Mononuclear cell (primary cell): ENCODE measurements at regions not wholly inside any gene's neighbourhood (a gene's known extent, or its start where the extent isn't known, plus 50 kb on each side); places are given as distances from the start of the nearest gene placed in this dataset.

Experiments used
- H3K27me3 ChIP-seq: 2 replicates; pipeline ENCODE4 v1.6.0; 2011; ENCODE audit warnings: low read length, control low read depth; ENCODE audit not compliant: insufficient read depth
- H3K4me1 ChIP-seq: 2 replicates; pipeline ENCODE4 v1.5.1; 2011; ENCODE audit warnings: mild to moderate bottlenecking, low read length, control low read depth; ENCODE audit not compliant: insufficient read depth
- H3K4me3 ChIP-seq: 2 replicates; pipeline ENCODE4 v1.5.1; 2011; ENCODE audit warnings: mild to moderate bottlenecking, low read length, moderate library complexity
- H3K9me3 ChIP-seq: 2 replicates; pipeline ENCODE4 v1.5.1; 2011; ENCODE audit warnings: low read depth, mild to moderate bottlenecking, control low read depth, low read length

GRCh38 chr19:30919737-30920136 lies 429.5 kb downstream of the TSHZ3 start:
- Histone ChIP-seq H3K4me3 (no peak overlapping the region), H3K4me1 (no peaks in the 10 kb centered on the region), H3K9me3 (no peaks in the 10 kb centered on the region), H3K27me3 (no peaks in the 10 kb centered on the region)

DNA sequence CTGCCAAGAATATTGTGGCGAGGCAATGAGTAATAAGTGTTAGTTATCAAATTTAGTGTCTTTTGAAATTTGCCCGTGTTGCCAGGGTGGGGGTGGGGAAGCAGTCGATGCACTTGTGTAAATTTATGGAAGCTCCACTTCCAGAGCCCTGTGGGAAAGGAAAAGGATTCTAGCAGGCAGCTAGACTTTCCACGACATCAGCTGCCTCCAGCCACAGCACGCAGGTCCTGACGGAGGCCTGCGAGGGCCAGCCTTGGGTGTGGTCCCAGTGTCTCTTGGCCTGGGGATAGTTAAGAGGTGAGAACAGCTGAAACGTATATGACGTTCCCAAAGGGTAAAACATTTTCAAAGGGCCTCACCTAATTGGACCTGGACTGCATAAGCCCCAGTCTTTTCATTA lies 433.0 kb downstream of the TSHZ3 start:
- Histone ChIP-seq H3K4me1 (no peaks in the 10 kb centered on the region), H3K9me3 (no peaks in the 10 kb centered on the region), H3K4me3 (no peak overlapping the region), H3K27me3 (no peaks in the 10 kb centered on the region)

DNA sequence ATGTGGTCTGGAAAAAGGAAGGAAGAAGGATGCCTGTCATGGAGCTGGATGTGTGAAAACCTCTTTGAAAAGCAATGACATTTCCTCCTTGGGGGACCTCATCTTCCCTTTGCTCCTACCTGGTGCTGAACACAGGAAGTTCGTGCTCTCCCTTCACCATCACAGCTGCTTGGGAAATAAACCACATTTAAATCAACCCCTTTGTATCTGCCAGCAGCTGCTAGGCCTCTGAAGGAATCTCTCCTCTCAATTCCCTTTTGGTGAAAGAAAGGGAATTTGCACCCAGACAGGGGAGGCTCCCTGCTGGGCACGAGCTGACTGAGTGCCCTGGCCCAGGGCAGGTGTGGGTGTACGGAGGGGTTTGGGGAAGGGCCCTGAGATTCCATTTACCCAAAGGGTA lies 437.7 kb downstream of the TSHZ3 start:
- H3K27me3 ChIP-seq = no peaks in the 10 kb centered on the region
- H3K4me1 ChIP-seq = no peaks in the 10 kb centered on the region
- H3K4me3 ChIP-seq = no peak overlapping the region
- no peaks in the 10 kb centered on the region for H3K9me3 ChIP-seq

- H3K4me1 ChIP-seq = no peaks in the 10 kb centered on the region
- no peaks in the 10 kb centered on the region for H3K27me3 ChIP-seq
- H3K4me3 ChIP-seq = no peak overlapping the region
- H3K9me3 ChIP-seq = no peaks in the 10 kb centered on the region
Measured at GRCh38 chr19:30910485-30911240, 438.6 kb downstream of the TSHZ3 start.

GRCh38 chr19:30909216-30909615 lies 440.0 kb downstream of the TSHZ3 start:
- no peaks in the 10 kb centered on the region for H3K9me3 ChIP-seq
- H3K4me1 ChIP-seq = no peaks in the 10 kb centered on the region
- no peaks in the 10 kb centered on the region for H3K27me3 ChIP-seq
- H3K4me3 ChIP-seq = no peak overlapping the region

DNA sequence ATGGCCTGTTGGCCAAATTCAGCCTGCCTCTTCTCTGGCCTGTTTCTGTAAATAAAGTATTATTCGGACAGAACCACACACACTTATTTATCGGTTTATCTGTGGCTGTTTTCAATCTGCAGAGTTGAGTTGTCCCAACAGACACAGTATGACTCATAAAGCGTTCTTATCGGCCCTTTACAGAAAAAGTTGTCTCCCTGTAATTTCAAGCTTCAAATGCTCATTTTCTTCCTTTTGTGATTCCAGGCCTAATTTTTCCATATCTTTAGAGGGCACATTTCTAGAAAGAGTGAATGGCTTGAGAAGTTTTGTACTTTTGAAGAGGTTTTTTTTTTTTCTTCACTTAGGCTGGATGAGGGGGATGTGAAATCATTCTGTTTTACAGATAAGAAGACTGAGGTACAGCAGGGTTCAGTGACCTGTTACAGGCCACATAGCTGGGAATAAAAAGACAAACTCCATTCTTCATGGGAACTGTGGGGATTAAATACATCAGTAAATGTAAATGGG lies 440.9 kb downstream of the TSHZ3 start:
- Histone ChIP-seq H3K4me3 (no peak overlapping the region), H3K27me3 (no peaks in the 10 kb centered on the region), H3K9me3 (no peaks in the 10 kb centered on the region), H3K4me1 (no peaks in the 10 kb centered on the region)

GRCh38 chr19:30906871-30907270 lies 442.4 kb downstream of the TSHZ3 start:
- Histone ChIP-seq H3K4me1 (no peaks in the 10 kb centered on the region), H3K9me3 (no peaks in the 10 kb centered on the region), H3K4me3 (no peak overlapping the region), H3K27me3 (no peaks in the 10 kb centered on the region)

DNA sequence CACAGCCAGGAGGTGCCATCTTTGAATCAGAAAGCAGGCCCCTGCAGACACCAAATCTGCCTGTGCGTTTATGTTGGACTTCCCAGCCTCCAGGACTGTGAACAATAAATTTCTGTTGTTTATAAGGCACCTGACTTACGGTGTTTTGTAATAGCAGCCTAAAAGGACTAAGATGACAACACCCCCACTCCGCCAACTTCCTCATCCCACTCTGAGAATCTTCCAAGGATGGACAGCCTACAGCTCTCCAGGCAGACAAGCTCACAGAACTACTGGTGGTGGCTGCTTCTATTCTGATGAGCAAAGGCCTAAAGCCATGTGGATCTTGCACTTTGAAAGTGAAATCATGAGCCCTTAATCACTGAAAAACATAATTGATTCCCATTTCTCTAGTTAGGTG lies 449.2 kb downstream of the TSHZ3 start:
- Histone ChIP-seq H3K4me3 (no peak overlapping the region), H3K9me3 (no peaks in the 10 kb centered on the region), H3K4me1 (no peaks in the 10 kb centered on the region), H3K27me3 (no peaks in the 10 kb centered on the region)

GRCh38 chr19:30898353-30899103 lies 450.7 kb downstream of the TSHZ3 start:
- Histone ChIP-seq H3K27me3 (no peaks in the 10 kb centered on the region), H3K4me1 (no peaks in the 10 kb centered on the region), H3K9me3 (no peaks in the 10 kb centered on the region), H3K4me3 (no peak overlapping the region)

DNA sequence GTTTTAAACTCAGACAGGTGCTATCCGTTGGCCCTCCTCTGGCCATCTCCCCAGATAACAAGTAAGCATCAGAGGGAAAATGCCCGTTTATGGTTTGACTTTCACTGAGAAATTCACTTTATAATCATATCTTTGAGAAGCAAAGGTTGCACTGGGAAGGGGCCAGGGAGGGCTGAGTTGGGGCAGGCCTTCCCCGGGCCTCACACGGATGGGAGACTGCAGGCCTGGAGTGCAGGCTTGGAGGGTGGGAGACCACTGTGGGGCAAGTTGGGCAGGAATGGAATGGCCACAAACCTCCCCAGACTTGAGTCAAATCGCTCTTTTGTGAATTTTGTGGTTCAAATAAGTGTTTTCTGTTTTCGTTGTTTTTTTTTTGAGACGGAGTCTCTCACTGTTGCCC lies 451.7 kb downstream of the TSHZ3 start:
- no peaks in the 10 kb centered on the region for H3K27me3 ChIP-seq
- no peak overlapping the region for H3K4me3 ChIP-seq
- H3K9me3 ChIP-seq = no peaks in the 10 kb centered on the region
- H3K4me1 ChIP-seq = no peaks in the 10 kb centered on the region

- Histone ChIP-seq H3K9me3 (no peaks in the 10 kb centered on the region), H3K4me1 (no peaks in the 10 kb centered on the region), H3K4me3 (no peak overlapping the region), H3K27me3 (no peaks in the 10 kb centered on the region)
Measured at GRCh38 chr19:30897034-30897433, 452.2 kb downstream of the TSHZ3 start.

DNA sequence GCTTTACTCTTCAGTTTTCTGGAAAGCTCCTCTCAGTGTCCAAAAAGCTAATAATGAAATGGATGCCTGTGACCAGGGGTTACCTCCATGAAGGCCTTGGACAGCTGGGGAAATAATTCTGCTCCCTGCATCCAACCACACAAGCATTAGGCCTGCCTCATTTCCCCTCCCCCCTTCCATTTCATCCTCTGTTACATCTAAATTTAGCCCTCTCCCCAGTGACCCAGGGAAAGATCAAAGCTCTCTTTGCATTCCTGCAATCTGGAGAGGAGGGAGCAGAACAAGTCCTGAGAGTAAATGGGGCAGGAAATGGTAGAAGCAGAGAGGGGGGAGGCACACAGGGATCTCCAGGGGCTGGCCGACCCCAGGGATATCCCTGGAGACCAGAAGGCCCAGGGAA lies 452.7 kb downstream of the TSHZ3 start:
- Histone ChIP-seq H3K4me3 (no peak overlapping the region), H3K9me3 (no peaks in the 10 kb centered on the region), H3K27me3 (no peaks in the 10 kb centered on the region), H3K4me1 (no peaks in the 10 kb centered on the region)

GRCh38 chr19:30895946-30896345 lies 453.3 kb downstream of the TSHZ3 start:
- Histone ChIP-seq H3K27me3 (no peaks in the 10 kb centered on the region), H3K4me3 (no peak overlapping the region), H3K9me3 (no peaks in the 10 kb centered on the region), H3K4me1 (no peaks in the 10 kb centered on the region)

- Histone ChIP-seq H3K4me1 (peaks cover 5% of the 10 kb centered on the region), H3K27me3 (no peaks in the 10 kb centered on the region), H3K9me3 (no peaks in the 10 kb centered on the region), H3K4me3 (no peak overlapping the region)
Measured at GRCh38 chr19:30891051-30891450, 458.2 kb downstream of the TSHZ3 start.

GRCh38 chr19:30890033-30890432 lies 459.2 kb downstream of the TSHZ3 start:
- Histone ChIP-seq H3K4me1 (peaks cover 5% of the 10 kb centered on the region), H3K27me3 (no peaks in the 10 kb centered on the region), H3K4me3 (no peak overlapping the region), H3K9me3 (no peaks in the 10 kb centered on the region)

- no peaks in the 10 kb centered on the region for H3K27me3 ChIP-seq
- H3K9me3 ChIP-seq = no peaks in the 10 kb centered on the region
- no peak overlapping the region for H3K4me3 ChIP-seq
- H3K4me1 ChIP-seq = peaks cover 5% of the 10 kb centered on the region
Measured at GRCh38 chr19:30888937-30889336, 460.3 kb downstream of the TSHZ3 start.
